Stimulated activated CD8-positive, alpha-beta memory T cell treated with anti-CD3 and anti-CD28 coated beads, Interleukin-7, amount 100 ng/mL, for 48 hours (primary cell): ENCODE measurements at regions not wholly inside any gene's neighbourhood (a gene's known extent, or its start where the extent isn't known, plus 50 kb on each side); places are given as distances from the start of the nearest gene placed in this dataset.
"Not testable (repeated sequence)": the region's sequence is repeated elsewhere in the genome, so short reads cannot be mapped to it uniquely, and the experiment has no call there.

ENCODE experiments used
- DNase-seq, 2 donors: peaks; one replicate each; pipeline ENCODE4 v3.0.0-alpha.2; 2020; ENCODE audit warnings: low read depth in 1 of 2; ENCODE audit errors: extremely low read depth in 1 of 2

- no peak for DNase-seq
Observed at GRCh38 chrX:130550351-130550750, 148.6 kb downstream of the RBMX2 start.

GRCh38 chrX:130552444-130553073 is 150.8 kb downstream of the RBMX2 start:
- no peak for DNase-seq

- DNase-seq: no peak
Observed at GRCh38 chrX:130555341-130555740, 153.6 kb downstream of the RBMX2 start.

- no peak for DNase-seq
Observed at GRCh38 chrX:130555757-130556156, 154.0 kb downstream of the RBMX2 start.

GRCh38 chrX:130556951-130557350 is 155.2 kb downstream of the RBMX2 start:
- DNase-seq: no peak

GRCh38 chrX:130560544-130560943 is 158.8 kb downstream of the RBMX2 start:
- no peak for DNase-seq

GRCh38 chrX:130561930-130562329 is 160.1 kb downstream of the RBMX2 start:
- no peak for DNase-seq

- no peak for DNase-seq
Observed at GRCh38 chrX:130563476-130563875, 161.7 kb downstream of the RBMX2 start.

- DNase-seq: no peak
Observed at GRCh38 chrX:130566028-130566683, 164.4 kb downstream of the RBMX2 start.

- not testable (repeated sequence) for DNase-seq
Observed at GRCh38 chrX:130573030-130573429, 171.2 kb downstream of the RBMX2 start.
